HEK293T (cell line): ENCODE measurements at regions not wholly inside any gene's neighbourhood (a gene's known extent, or its start where the extent isn't known, plus 50 kb on each side); places are given as distances from the start of the nearest gene placed in this dataset.

ENCODE experiments used
- BHLHE40 ChIP-seq: fragments of 450-650 bp; IDR thresholded peaks from 2 replicates; pipeline ENCODE4 v1.6.1; 2016; ENCODE audit warnings: mild to moderate bottlenecking, moderate library complexity, borderline replicate concordance
- ELF4 ChIP-seq: fragments of 450-650 bp; IDR thresholded peaks from 2 replicates; pipeline ENCODE4 v1.6.1; 2017; ENCODE audit warnings: antibody characterized with exemption
- FOXA1 ChIP-seq: fragments of 450-650 bp; IDR thresholded peaks from 2 replicates; pipeline ENCODE4 v1.6.1; 2016; ENCODE audit warnings: mild to moderate bottlenecking
- FOXM1 ChIP-seq: fragments of 450-650 bp; IDR thresholded peaks from 2 replicates; pipeline ENCODE4 v1.6.1; 2017; ENCODE audit warnings: mild to moderate bottlenecking, borderline replicate concordance
- HDGF ChIP-seq: fragments of 450-650 bp; IDR thresholded peaks from 2 replicates; pipeline ENCODE4 v1.6.1; 2017; ENCODE audit warnings: antibody characterized with exemption, borderline replicate concordance
- L3MBTL2 ChIP-seq: fragments of 450-650 bp; conservative IDR thresholded peaks from 2 replicates; pipeline ENCODE4 v1.6.1; 2016; ENCODE audit warnings: mild to moderate bottlenecking
- LEF1 ChIP-seq: fragments of 450-650 bp; IDR thresholded peaks from 2 replicates; pipeline ENCODE4 v1.6.1; 2017; ENCODE audit warnings: mild to moderate bottlenecking, borderline replicate concordance
- SP1 ChIP-seq: fragments of 450-650 bp; IDR thresholded peaks from 2 replicates; pipeline ENCODE4 v1.6.1; 2017
- TARDBP ChIP-seq: fragments of 450-650 bp; IDR thresholded peaks from 2 replicates; pipeline ENCODE4 v1.6.1; 2016
- ZNF384 ChIP-seq: fragments of 450-650 bp; IDR thresholded peaks from 2 replicates; pipeline ENCODE4 v1.6.1; 2016
- TF ChIP-seq, protein P1 (sequence below): fragments of 450-650 bp; IDR thresholded peaks from 2 replicates; pipeline ENCODE4 v1.6.1; 2016

DNA sequence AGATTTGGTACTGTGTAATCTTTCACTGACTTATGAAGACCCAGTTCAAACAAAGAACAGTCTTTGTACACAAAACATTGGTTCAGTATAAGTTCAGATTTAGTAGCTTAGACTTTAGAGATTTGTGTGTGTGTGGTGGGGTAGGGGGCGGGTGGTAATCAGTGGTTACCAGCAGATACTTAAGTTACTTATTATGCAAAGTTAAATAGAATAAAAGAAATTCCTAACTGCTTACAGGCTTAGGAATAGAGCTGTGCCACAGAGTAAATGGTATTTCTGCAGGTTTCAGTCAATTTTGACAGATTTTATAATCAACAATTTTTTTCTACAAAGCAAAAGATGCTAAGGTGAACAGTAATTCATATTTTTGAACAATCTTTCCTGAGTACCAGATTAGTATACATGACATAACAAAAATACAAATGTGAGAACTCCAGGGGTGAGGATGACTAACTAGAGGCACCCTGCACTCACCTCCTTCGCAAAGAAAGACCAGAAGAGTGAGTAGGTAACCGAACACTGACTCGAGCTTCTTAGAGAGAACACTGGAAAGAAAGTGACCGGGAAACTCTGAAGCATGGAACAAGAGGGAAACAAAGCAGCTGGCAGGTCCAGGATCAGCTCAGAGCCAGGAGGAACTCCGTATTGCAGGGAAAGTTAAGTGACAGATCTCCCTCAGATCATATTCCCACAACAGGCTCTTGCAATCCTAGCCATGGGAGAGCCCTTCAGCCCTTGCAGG lies 560.6 kb downstream of the COL12A1 start:
- TF ChIP-seq FOXM1, result no peak
- no peak for TF ChIP-seq LEF1
- no peak for TF ChIP-seq FOXA1
- TF ChIP-seq ELF4, result no peak
- no peak for TF ChIP-seq SP1
- no peak for TF ChIP-seq ZNF384
- TF ChIP-seq BHLHE40, result no peak
- no peak for TF ChIP-seq HDGF
- TF ChIP-seq, protein P1, sequence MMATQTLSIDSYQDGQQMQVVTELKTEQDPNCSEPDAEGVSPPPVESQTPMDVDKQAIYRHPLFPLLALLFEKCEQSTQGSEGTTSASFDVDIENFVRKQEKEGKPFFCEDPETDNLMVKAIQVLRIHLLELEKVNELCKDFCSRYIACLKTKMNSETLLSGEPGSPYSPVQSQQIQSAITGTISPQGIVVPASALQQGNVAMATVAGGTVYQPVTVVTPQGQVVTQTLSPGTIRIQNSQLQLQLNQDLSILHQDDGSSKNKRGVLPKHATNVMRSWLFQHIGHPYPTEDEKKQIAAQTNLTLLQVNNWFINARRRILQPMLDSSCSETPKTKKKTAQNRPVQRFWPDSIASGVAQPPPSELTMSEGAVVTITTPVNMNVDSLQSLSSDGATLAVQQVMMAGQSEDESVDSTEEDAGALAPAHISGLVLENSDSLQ, result no peak
- TF ChIP-seq L3MBTL2, result no peak
- TF ChIP-seq TARDBP, result no peak
